Fibroblast of lung (primary cell): ENCODE measurements at regions not wholly inside any gene's neighbourhood (a gene's known extent, or its start where the extent isn't known, plus 50 kb on each side); places are given as distances from the start of the nearest gene placed in this dataset.

Experiments used
- DNase-seq, 2 donors: peaks; one replicate each; pipeline versions ENCODE4 v3.0.0 to v3.0.0-alpha.2; 2010; ENCODE audit warnings: low read depth in 2 of 2
- H2AFZ ChIP-seq: 2 replicates; pipeline ENCODE4 v1.5.1; 2012; ENCODE audit warnings: low read length, control low read depth, inconsistent platforms
- H3K27ac ChIP-seq: 2 replicates; pipeline ENCODE4 v1.5.1; 2011; ENCODE audit warnings: low read length, control low read depth; ENCODE audit not compliant: insufficient read depth
- H3K27me3 ChIP-seq: 2 replicates; pipeline ENCODE4 v1.5.1; 2011; ENCODE audit warnings: mild to moderate bottlenecking, low read length; ENCODE audit not compliant: control insufficient read depth, insufficient read depth
- H3K36me3 ChIP-seq: 2 replicates; pipeline ENCODE4 v1.5.1; 2011; ENCODE audit warnings: low read length; ENCODE audit not compliant: control insufficient read depth, insufficient read depth
- H3K4me1 ChIP-seq: 2 replicates; pipeline ENCODE4 v1.5.1; 2011; ENCODE audit warnings: low read length; ENCODE audit not compliant: control insufficient read depth, insufficient read depth; ENCODE audit errors: extremely low read depth
- H3K4me2 ChIP-seq: 2 replicates; pipeline ENCODE4 v1.5.1; 2011; ENCODE audit warnings: low read length, control low read depth; ENCODE audit not compliant: insufficient read depth; ENCODE audit errors: extremely low read depth
- H3K4me3 ChIP-seq, 4 experiments: fragments of 200-600 bp in 1 of 4; sonication (generic) in 1 of 4; replicated peaks in 1 of 4; 2 replicates each; pipeline ENCODE4 v1.5.1; 2011 to 2016; ENCODE audit warnings: low read length in 4 of 4, low read depth in 3 of 4, mild to moderate bottlenecking in 3 of 4, control low read depth in 2 of 4, inconsistent platforms in 1 of 4, mixed read lengths in 1 of 4; ENCODE audit not compliant: insufficient read depth in 1 of 4; ENCODE audit errors: control extremely low read depth in 1 of 4
- H3K79me2 ChIP-seq: 2 replicates; pipeline ENCODE4 v1.5.1; 2012; ENCODE audit warnings: mild to moderate bottlenecking, low read length, inconsistent platforms; ENCODE audit not compliant: control insufficient read depth, insufficient read depth
- H3K9ac ChIP-seq: 2 replicates; pipeline ENCODE4 v1.5.1; 2011; ENCODE audit warnings: mild to moderate bottlenecking, low read length, control low read depth; ENCODE audit not compliant: insufficient read depth
- H3K9me3 ChIP-seq: 2 replicates; pipeline ENCODE4 v1.5.1; 2012; ENCODE audit warnings: low read depth, low read length; ENCODE audit not compliant: control insufficient read depth, insufficient read depth
- H4K20me1 ChIP-seq: 2 replicates; pipeline ENCODE4 v1.5.1; 2011; ENCODE audit warnings: low read length; ENCODE audit not compliant: control insufficient read depth, insufficient read depth; ENCODE audit errors: extremely low read depth
- CTCF ChIP-seq, 2 donors: IDR thresholded peaks in 1 of 2; conservative IDR thresholded peaks in 1 of 2; 1 replicate in 1 of 2; 2 replicates in 1 of 2; pipeline ENCODE4 v1.5.1; 2011 to 2012; ENCODE audit warnings: low read length in 2 of 2, control low read depth in 1 of 2, inconsistent platforms in 1 of 2, low read depth in 1 of 2, mild to moderate bottlenecking in 1 of 2
- EZH2 ChIP-seq: IDR thresholded peaks from 2 replicates; pipeline ENCODE4 v1.5.1; 2012; ENCODE audit warnings: low read length, control low read depth, mild to moderate bottlenecking; ENCODE audit errors: missing control alignments

GRCh38 chr13:80516818-80517348, 176.0 kb upstream of the SPRY2 start:
- DNase-seq: no peak
- Histone ChIP-seq H2AFZ (no peak overlapping the region), H3K4me2 (no peak overlapping the region), H3K4me3 (no peak overlapping the region), H4K20me1 (no peaks in the 10 kb centered on the region), H3K27me3 (no peaks in the 10 kb centered on the region), H3K27ac (no peak overlapping the region), H3K36me3 (no peaks in the 10 kb centered on the region), H3K79me2 (no peaks in the 10 kb centered on the region), H3K9ac (no peak overlapping the region), H3K4me1 (no peaks in the 10 kb centered on the region), H3K9me3 (no peaks in the 10 kb centered on the region)
- TF ChIP-seq EZH2 (no peak), CTCF (conservative IDR thresholded peaks at IDR 0.05 in 1 of 2, IDR thresholded peaks at IDR 0.05 in 1 of 2; ENCODE audit: low read depth in 1 of 2, low read length in 2 of 2) (no peak)

- H3K4me3 ChIP-seq: no peak overlapping the region
- H3K4me1 ChIP-seq: no peaks in the 10 kb centered on the region
- H3K9me3 ChIP-seq: no peaks in the 10 kb centered on the region
- H3K27ac ChIP-seq: no peak overlapping the region
- H3K27me3 ChIP-seq: no peaks in the 10 kb centered on the region
- no peak overlapping the region for H2AFZ ChIP-seq
- DNase-seq: no peak
- H3K79me2 ChIP-seq: no peaks in the 10 kb centered on the region
- no peak overlapping the region for H3K9ac ChIP-seq
- no peaks in the 10 kb centered on the region for H4K20me1 ChIP-seq
- TF ChIP-seq EZH2 (no peak), CTCF (conservative IDR thresholded peaks at IDR 0.05 in 1 of 2, IDR thresholded peaks at IDR 0.05 in 1 of 2; ENCODE audit: low read depth in 1 of 2, low read length in 2 of 2) (no peak)
- no peak overlapping the region for H3K4me2 ChIP-seq
- no peaks in the 10 kb centered on the region for H3K36me3 ChIP-seq
Observed at GRCh38 chr13:80515296-80515695, 174.4 kb upstream of the SPRY2 start.

GRCh38 chr13:80513196-80513595, 172.3 kb upstream of the SPRY2 start:
- no peak for DNase-seq
- Histone ChIP-seq H3K27me3 (no peaks in the 10 kb centered on the region), H3K36me3 (no peaks in the 10 kb centered on the region), H3K27ac (no peak overlapping the region), H3K4me3 (no peak overlapping the region), H2AFZ (no peak overlapping the region), H3K4me1 (no peaks in the 10 kb centered on the region), H4K20me1 (no peaks in the 10 kb centered on the region), H3K79me2 (no peaks in the 10 kb centered on the region), H3K9me3 (no peaks in the 10 kb centered on the region), H3K9ac (no peak overlapping the region), H3K4me2 (no peak overlapping the region)
- no peak for TF ChIP-seq EZH2
- TF ChIP-seq CTCF (conservative IDR thresholded peaks at IDR 0.05 in 1 of 2, IDR thresholded peaks at IDR 0.05 in 1 of 2; ENCODE audit: low read depth in 1 of 2, low read length in 2 of 2): no peak
